ENCODE measurements at regions not wholly inside any gene's neighbourhood (a gene's known extent, or its start where the extent isn't known, plus 50 kb on each side); places are given as distances from the start of the nearest gene placed in this dataset.
A peak's percentile ranks its signal among the peaks of the same experiment; 100 is the strongest.

DNA sequence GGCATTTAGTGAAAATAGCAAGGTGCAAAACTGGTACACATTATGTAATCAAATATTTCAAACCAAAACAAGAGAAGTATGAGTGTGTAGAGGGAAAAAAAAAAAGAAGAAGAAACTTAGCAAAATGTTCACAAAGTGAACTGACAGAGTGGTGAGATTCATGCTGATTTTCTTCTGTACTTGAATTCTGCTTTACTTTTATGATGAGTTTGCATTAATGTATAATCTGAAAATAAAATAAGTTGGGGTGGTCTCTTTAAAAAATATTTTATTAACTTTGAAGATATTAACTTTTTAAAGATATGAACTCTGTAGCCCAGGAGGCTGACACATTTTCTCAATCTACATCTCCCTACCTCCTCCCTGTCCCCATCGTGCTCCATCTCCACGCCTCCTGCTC is 185.1 kb downstream of the QDPR start:
- Mint-ChIP-seq H3K36me3 (peaks cover 1% of the 10 kb centered on the region), H3K9me3 (no peaks in the 10 kb centered on the region), H3K4me3 (no peak overlapping the region), H3K27me3 (peaks cover 6% of the 10 kb centered on the region), H3K4me1 (peaks cover 0 to 2% (median 1%) of the 10 kb centered on the region in 3 donors), H3K27ac (no peak overlapping the region)

DNA sequence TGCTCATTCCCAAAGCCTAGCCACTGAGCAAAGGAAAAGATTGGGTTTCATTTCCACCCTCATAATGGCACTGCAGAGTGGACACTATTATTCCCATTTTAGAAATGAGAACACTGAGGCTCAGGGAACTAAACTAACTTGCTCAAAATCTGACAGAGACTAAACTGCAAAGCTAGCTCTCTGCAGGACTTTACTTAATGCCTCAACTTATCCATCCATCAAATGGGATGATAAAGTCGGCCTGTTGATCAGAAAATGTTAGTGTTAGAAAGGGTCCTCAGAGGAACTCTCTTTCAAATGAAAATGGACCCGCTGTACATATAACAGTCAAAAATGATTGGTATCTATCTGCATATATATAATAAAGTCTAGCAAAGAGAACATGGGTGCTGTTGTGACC is 186.8 kb downstream of the QDPR start:
- Mint-ChIP-seq H3K4me3 (no peak overlapping the region), H3K27me3 (peaks cover 6% of the 10 kb centered on the region), H3K27ac (no peak overlapping the region), H3K4me1 (peaks cover 0 to 2% (median 1%) of the 10 kb centered on the region in 3 donors), H3K9me3 (peaks cover 0 to 7% (median 0%) of the 10 kb centered on the region in 3 donors), H3K36me3 (peaks cover 1% of the 10 kb centered on the region)

DNA sequence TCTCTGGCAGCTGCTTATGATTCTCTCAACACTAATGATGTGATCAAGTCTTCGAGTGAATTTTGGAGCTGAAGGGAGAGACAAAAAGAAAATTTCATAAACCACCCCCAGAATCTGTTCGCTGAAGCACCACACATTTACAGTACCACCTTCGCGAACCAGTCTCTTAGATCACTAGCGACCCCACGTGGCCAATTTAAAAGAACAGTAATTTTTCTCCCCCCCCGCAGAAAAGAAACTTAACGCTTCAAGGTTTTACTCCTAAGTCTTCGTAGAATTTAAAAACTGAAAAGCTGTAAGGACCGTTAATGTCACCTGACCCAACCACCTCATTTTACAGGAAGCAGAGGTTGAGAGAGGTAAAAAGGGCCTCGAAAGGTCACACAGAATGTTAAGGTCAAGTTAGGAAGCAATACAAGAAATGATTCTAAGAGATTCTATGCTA is 187.5 kb downstream of the QDPR start:
- H3K27me3 Mint-ChIP-seq, result peaks cover 6% of the 10 kb centered on the region
- no peak overlapping the region for H3K4me3 Mint-ChIP-seq
- peaks cover 0 to 2% (median 1%) of the 10 kb centered on the region in 3 donors for H3K4me1 Mint-ChIP-seq
- H3K27ac Mint-ChIP-seq, result no peak overlapping the region
- peaks cover 0 to 12% (median 2%) of the 10 kb centered on the region in 3 donors for H3K9me3 Mint-ChIP-seq
- peaks cover 1% of the 10 kb centered on the region for H3K36me3 Mint-ChIP-seq

DNA sequence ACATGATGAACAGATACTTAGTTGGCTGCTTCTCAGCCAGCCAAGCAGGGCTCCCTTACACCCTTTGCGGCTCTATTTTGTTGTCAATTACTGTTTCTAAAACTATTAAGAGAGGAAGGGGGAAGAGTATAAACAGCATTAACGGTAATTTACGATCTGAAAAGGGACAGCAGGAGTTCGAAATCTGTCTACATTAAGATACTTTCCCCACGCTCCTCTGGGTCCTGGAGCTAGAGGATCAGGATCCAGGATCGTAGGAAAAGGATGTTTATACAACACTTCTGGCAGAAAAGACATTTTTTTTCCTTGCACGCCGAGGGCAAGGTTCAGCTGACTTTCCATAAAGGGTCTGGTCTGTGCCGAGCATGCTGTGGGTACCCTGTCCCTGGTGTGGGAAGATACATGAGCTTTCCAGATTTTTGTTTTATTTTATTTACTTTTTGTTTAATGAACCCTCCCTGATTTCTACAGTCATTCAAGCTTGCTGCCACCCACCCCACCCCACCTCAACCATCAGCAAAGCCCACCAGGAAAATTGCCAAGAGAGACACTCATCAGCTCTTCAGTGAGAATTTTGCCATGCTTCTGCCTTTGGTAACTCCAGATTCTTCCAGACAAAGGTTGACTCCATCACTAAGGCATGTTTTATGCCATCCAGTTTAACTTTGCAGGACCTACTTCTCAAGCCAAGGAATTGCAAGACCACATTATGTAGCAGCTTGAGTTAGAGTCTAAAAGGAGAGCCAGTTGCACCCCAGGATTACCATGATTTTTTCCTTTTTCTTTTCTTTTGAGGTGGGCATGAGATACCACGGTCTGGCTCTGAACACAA is 188.1 kb downstream of the QDPR start:
- Mint-ChIP-seq H3K4me3 (no peak overlapping the region), H3K4me1 (peaks cover 0 to 2% (median 1%) of the 10 kb centered on the region in 3 donors)

DNA sequence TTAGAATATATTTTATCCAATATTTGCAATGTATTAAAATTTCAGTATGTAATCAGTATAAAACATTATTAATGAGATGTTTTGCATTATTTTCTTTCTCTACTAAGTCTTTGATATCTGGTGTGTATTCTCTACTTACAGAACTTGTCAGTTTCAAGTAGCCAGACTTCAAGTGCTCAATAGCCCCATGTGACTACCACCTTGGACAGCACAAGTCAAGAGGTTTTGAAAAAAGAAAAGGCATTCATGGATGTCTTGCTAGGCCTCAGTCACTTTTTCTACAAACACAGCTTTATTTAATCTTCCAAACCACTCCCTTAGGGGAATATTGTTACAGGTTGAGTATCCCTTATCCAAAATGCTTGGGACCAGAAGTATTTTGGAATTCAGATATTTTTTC is 189.4 kb downstream of the QDPR start:
- Mint-ChIP-seq H3K4me1 (peaks cover 0 to 1% (median 0%) of the 10 kb centered on the region in 3 donors), H3K4me3 (no peak overlapping the region), H3K27me3 (peaks cover 6% of the 10 kb centered on the region), H3K27ac (no peak overlapping the region), H3K36me3 (peaks cover 1% of the 10 kb centered on the region), H3K9me3 (peaks cover 0 to 12% (median 2%) of the 10 kb centered on the region in 3 donors)

More for the DNA sequence above, 188.1 kb downstream of the QDPR start:
- Mint-ChIP-seq H3K9me3 (peaks cover 0 to 12% (median 2%) of the 10 kb centered on the region in 3 donors), H3K27ac (no peak overlapping the region), H3K36me3 (peaks cover 1% of the 10 kb centered on the region), H3K27me3 (peaks cover 6% of the 10 kb centered on the region)

DNA sequence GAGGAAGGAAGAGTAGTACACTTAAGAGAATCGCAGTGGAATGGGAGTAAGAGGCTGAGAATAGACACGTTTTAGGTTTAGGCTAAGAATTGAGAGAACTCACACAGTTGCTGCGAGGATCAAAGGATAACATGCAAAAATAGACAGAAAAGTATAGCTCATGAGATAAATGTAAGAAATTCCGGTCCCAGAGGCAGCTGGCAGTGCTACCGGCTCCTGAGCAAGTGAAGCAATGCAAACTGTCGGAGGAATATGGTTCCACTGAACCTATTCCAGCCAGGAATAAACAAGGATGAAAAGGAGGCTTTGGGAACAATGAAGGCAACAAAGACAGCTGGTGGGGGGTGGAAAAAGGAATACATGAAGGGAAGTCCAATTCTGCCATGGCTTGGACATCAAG is 191.8 kb downstream of the QDPR start:
- peaks cover 0 to 12% (median 2%) of the 10 kb centered on the region in 3 donors for H3K9me3 Mint-ChIP-seq
- peaks cover 1% of the 10 kb centered on the region for H3K36me3 Mint-ChIP-seq
- H3K27me3 Mint-ChIP-seq, result no peaks in the 10 kb centered on the region
- H3K4me1 Mint-ChIP-seq, result peaks cover 0 to 1% (median 0%) of the 10 kb centered on the region in 3 donors
- no peak overlapping the region for H3K27ac Mint-ChIP-seq
- H3K4me3 Mint-ChIP-seq, result no peak overlapping the region

DNA sequence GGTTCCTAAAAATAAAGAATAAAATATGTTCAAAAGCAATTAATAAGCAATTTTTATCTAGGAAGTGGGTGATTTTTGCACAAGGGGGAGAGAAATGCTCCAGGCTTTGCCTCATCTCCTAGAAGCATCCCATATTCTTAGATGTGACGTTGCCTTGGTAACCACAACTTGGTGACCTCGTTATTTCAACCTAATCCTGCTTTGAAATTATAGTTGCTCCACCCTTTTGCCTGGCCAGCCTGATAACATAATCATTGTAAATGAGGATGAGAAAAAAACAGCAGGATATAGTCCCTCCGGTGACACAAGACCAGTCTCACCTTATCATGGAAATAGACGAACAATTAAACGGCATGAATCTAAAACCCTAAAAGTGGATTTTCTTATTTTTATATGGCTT is 194.4 kb downstream of the QDPR start:
- H3K27me3 Mint-ChIP-seq, result no peaks in the 10 kb centered on the region
- peaks cover 0 to 12% (median 2%) of the 10 kb centered on the region in 3 donors for H3K9me3 Mint-ChIP-seq
- H3K27ac Mint-ChIP-seq, result no peak overlapping the region
- no peak overlapping the region for H3K4me3 Mint-ChIP-seq
- H3K36me3 Mint-ChIP-seq, result peaks cover 1% of the 10 kb centered on the region
- no peaks in the 10 kb centered on the region for H3K4me1 Mint-ChIP-seq

DNA sequence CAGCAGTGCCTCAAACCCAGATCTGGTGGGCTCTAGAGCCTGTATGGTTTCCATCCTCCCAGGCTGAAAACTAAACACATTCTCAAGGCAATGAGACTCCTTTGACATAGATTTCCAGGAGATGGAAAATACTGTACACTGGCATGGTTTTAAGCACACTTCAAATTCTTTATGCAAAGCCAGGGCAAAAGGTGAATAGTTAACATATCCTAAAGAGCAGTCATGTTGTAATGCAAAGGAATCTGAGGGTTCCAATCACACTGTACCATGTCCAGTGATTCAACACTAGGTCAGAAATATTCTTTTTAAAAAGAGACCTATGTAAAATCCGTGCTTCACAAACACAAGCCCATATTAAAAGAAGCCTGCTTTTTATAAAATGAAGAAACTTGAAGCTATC is 195.3 kb downstream of the QDPR start:
- Mint-ChIP-seq H3K27ac (no peak overlapping the region), H3K27me3 (no peaks in the 10 kb centered on the region), H3K36me3 (peaks cover 1% of the 10 kb centered on the region), H3K9me3 (peaks cover 0 to 12% (median 2%) of the 10 kb centered on the region in 3 donors), H3K4me1 (no peaks in the 10 kb centered on the region), H3K4me3 (no peak overlapping the region)

DNA sequence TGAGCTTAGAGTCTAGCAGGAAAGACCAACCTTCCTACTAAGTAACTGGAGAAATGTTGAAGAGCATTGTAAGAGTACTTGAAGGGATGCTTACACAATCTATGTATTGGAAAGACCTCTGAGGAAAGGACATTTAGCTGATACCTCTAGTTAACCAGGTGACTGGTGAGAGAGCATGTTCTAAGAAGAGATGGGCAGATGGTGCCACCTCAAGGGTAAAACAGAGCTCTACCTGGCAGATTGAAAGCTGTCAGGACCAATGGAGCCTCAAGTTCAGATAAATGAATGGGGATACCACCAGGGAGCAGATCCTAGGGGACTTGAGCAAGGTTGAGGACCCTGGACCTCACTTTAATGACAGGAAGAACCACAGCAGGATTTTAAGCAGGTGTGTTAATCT is 196.4 kb downstream of the QDPR start:
- H3K4me3 Mint-ChIP-seq, result no peak overlapping the region

DNA sequence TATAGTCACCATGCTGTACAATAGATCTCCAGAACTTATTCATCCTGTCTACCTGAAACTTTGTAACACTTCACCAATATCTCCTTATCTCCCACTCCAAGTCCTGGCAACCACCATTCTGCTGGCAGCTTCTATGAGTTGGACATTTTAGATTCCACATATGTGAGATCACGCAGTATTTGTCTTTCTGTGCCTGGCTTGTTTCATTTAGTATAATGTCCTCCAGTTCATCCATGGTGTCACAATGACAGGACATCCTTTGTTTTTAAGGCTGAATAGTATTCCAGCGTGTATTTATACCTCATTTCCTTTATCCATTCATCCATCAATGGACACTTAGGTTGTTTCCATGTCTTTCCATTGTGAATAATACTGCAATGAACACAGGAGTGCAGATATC is 198.7 kb downstream of the QDPR start:
- Mint-ChIP-seq H3K9me3 (peaks cover 0 to 3% (median 2%) of the 10 kb centered on the region in 3 donors), H3K27ac (peak overlapping the region in 1 of 3 donors; percentile 67), H3K4me3 (no peak overlapping the region), H3K4me1 (peaks cover 0 to 2% (median 1%) of the 10 kb centered on the region in 3 donors), H3K36me3 (peaks cover 1% of the 10 kb centered on the region), H3K27me3 (peaks cover 1% of the 10 kb centered on the region)

More for the DNA sequence above, 196.4 kb downstream of the QDPR start:
- H3K27ac Mint-ChIP-seq, result no peak overlapping the region
- H3K4me1 Mint-ChIP-seq, result peaks cover 0 to 2% (median 1%) of the 10 kb centered on the region in 3 donors
- H3K36me3 Mint-ChIP-seq, result peaks cover 1% of the 10 kb centered on the region
- H3K9me3 Mint-ChIP-seq, result peaks cover 0 to 10% (median 2%) of the 10 kb centered on the region in 3 donors
- no peaks in the 10 kb centered on the region for H3K27me3 Mint-ChIP-seq

DNA sequence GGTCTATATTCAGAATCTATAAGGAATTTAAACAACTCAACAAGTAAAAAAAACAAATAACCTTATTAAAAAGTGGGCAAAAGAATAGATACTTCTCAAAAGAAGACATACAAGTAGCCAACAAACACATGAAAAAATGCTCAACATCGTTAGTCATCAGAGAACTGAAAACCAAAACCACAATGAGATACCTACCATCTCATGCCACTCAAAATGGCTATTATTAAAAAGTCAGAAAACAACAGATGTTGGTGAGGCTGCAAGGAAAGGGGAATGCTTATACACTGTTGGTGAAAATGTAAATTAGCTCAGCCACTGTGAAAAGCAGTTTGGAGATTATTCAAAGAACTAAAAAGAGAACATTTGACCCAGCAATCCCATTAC is 201.6 kb downstream of the QDPR start:
- H3K4me3 Mint-ChIP-seq, result no peak overlapping the region
- H3K9me3 Mint-ChIP-seq, result peaks cover 2 to 8% (median 6%) of the 10 kb centered on the region in 3 donors

DNA sequence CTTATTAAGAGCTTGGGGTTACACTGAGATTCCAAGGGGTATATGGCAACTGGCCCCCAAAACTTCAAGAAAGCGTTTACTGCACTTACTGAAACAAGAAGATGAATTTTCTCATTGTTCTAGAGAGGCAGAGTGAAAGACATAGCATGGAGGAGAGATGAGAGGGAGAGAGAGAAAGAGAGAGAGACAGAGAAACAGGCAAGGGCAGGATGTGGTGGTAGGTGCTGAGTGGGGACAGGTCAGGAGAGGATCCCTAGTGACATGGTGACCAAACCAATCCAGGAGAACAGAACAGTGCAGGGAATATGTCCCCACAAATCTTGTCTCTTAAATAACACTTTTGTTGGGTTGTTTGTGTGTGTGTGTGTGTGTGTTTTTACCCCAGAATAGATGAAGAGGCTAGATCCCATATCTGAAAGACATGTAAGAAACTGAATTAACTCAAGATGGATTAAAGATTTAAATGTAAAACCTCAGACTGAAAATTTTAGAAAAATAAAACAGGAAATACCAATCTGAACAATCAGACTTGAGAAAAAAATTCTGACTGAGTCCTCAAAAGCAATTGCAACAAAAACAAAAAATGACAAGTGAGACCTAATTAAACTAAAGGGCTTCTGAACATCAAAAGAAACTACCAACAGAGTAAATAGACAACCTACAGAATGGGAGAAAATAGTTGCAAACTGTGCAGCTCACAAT is 202.2 kb downstream of the QDPR start:
- peaks cover 1% of the 10 kb centered on the region for H3K27me3 Mint-ChIP-seq
- peaks cover 2 to 8% (median 6%) of the 10 kb centered on the region in 3 donors for H3K9me3 Mint-ChIP-seq
- H3K4me1 Mint-ChIP-seq, result peaks cover 0 to 2% (median 1%) of the 10 kb centered on the region in 3 donors
- H3K36me3 Mint-ChIP-seq, result no peaks in the 10 kb centered on the region
- H3K27ac Mint-ChIP-seq, result no peak overlapping the region
- H3K4me3 Mint-ChIP-seq, result no peak overlapping the region

More for the DNA sequence above, 201.6 kb downstream of the QDPR start:
- Mint-ChIP-seq H3K27ac (no peak overlapping the region), H3K36me3 (no peaks in the 10 kb centered on the region), H3K27me3 (peaks cover 1% of the 10 kb centered on the region), H3K4me1 (peaks cover 0 to 2% (median 1%) of the 10 kb centered on the region in 3 donors)

DNA sequence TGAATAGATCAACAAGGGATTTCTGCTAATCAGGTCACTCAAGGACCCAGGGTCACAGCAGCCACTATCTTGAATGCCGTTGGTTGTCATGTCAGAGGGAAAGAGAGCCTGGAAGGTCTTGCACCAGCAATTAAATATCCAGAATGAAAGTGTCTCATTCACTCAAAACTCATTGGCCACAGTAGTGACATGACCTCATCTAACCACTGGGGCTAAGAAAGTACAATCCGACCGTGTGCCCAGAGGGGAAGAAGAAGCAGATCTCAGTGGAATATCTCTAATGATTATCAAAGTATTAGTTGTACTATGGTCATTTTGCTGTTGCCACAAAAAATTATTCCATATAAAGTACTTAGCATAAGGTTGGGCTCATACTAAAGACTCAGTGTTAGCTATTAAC is 210.0 kb downstream of the QDPR start:
- Mint-ChIP-seq H3K27me3 (peaks cover 1% of the 10 kb centered on the region), H3K27ac (no peak overlapping the region), H3K36me3 (no peaks in the 10 kb centered on the region), H3K9me3 (peaks cover 4 to 13% (median 7%) of the 10 kb centered on the region in 3 donors), H3K4me3 (no peak overlapping the region), H3K4me1 (no peaks in the 10 kb centered on the region)

DNA sequence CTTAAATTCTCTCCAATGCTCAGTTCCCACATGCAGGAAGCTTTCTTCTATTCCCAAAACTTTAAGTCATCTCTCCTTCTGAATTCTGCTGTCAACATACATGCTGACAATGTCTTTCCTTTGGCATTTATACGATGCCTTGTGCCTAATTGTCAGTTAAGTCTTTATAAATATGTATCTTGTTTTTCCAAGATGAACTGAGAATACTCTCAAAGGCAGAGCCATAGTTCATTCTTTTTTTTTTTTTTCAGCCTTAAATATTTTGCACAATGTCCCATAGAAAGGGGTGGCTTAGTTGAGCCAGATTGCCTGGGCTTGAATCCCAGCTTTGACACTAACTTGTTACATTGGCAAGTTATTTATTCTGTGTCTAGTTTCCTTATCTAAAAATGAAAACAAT is 210.6 kb downstream of the QDPR start:
- Mint-ChIP-seq H3K27me3 (peaks cover 3% of the 10 kb centered on the region), H3K4me1 (no peaks in the 10 kb centered on the region), H3K4me3 (no peak overlapping the region), H3K9me3 (peaks cover 4 to 8% (median 7%) of the 10 kb centered on the region in 3 donors), H3K27ac (no peak overlapping the region), H3K36me3 (no peaks in the 10 kb centered on the region)

Measured in IgD-negative memory B cell (primary cell).